OCI-LY7 (cell line): ENCODE measurements at regions not wholly inside any gene's neighbourhood (a gene's known extent, or its start where the extent isn't known, plus 50 kb on each side); places are given as distances from the start of the nearest gene placed in this dataset.

Experiments used
- BruUV-seq: library from RNA; stranded (reverse); fragments of 400-500 nt; replicated peaks from 2 replicates; lab custom pipeline; 2021; lab: Mats Ljungman, UMichigan
- CTCF ChIA-PET: fragments of 300-600 bp; sonication (Branson Sonifier 250); formaldehyde crosslinking; loops from one replicate; lab custom pipeline; 2022; ENCODE audit warnings: antibody characterized with exemption; ENCODE audit not compliant: unreplicated experiment; lab: Charles Lee
- POLR2A ChIA-PET: fragments of 300-600 bp; sonication (Branson Sonifier 250); formaldehyde crosslinking; loops from one replicate; lab custom pipeline; 2022; ENCODE audit warnings: antibody characterized with exemption; lab: Charles Lee
- DNase-seq: peaks from one replicate; pipeline ENCODE4 v3.0.0-alpha.2; 2015; ENCODE audit warnings: low spot score
- H2AFZ ChIP-seq: fragments of 200-600 bp; sonication (generic), shearing (Covaris generic); 2 replicates; pipeline ENCODE4 v1.6.1; 2014; ENCODE audit warnings: mild to moderate bottlenecking, antibody characterized with exemption, low read length, moderate library complexity
- H3K27ac ChIP-seq: fragments of 200-600 bp; sonication (generic); 2 replicates; pipeline ENCODE4 v1.5.1; 2014; ENCODE audit warnings: mixed run types, low read depth, mild to moderate bottlenecking, moderate library complexity, low read length, inconsistent platforms; ENCODE audit not compliant: poor library complexity, severe bottlenecking
- H3K36me3 ChIP-seq: fragments of 200-600 bp; sonication (generic); 2 replicates; pipeline ENCODE4 v1.6.1; 2014; ENCODE audit warnings: mild to moderate bottlenecking, antibody characterized with exemption, low read length, moderate library complexity, mixed read lengths; ENCODE audit not compliant: insufficient read depth
- H3K4me1 ChIP-seq: fragments of 200-600 bp; sonication (generic); 2 replicates; pipeline ENCODE4 v1.5.1; 2014; ENCODE audit warnings: mild to moderate bottlenecking, low read length; ENCODE audit not compliant: insufficient read depth, poor library complexity, severe bottlenecking
- H3K4me2 ChIP-seq: fragments of 200-600 bp; sonication (generic); 2 replicates; pipeline ENCODE4 v1.6.1; 2014; ENCODE audit warnings: mild to moderate bottlenecking, low read length
- H3K4me3 ChIP-seq: fragments of 200-600 bp; sonication (generic); 2 replicates; pipeline ENCODE4 v1.5.1; 2014; ENCODE audit warnings: mild to moderate bottlenecking, low read depth, low read length; ENCODE audit not compliant: poor library complexity, severe bottlenecking
- H3K79me2 ChIP-seq: fragments of 200-600 bp; sonication (generic); 2 replicates; pipeline ENCODE4 v1.6.1; 2016; ENCODE audit warnings: low read depth, mild to moderate bottlenecking, low read length, moderate library complexity, mixed read lengths; ENCODE audit not compliant: insufficient read depth
- H3K9me2 ChIP-seq: fragments of 200-600 bp; sonication (generic); 2 replicates; pipeline ENCODE4 v1.6.1; 2016; ENCODE audit warnings: mild to moderate bottlenecking, low read length, mixed read lengths; ENCODE audit not compliant: insufficient read depth
- H3K9me3 ChIP-seq: fragments of 200-600 bp; sonication (generic); 2 replicates; pipeline ENCODE4 v1.6.1; 2014; ENCODE audit warnings: mild to moderate bottlenecking, mixed run types, low read length, mixed read lengths
- H4K20me1 ChIP-seq: fragments of 200-600 bp; sonication (generic); 2 replicates; pipeline ENCODE4 v1.6.1; 2014; ENCODE audit warnings: mild to moderate bottlenecking, antibody characterized with exemption, low read length, moderate library complexity, mixed read lengths; ENCODE audit not compliant: insufficient read depth
- EZH2phosphoT487 ChIP-seq: fragments of 200-600 bp; sonication (generic); IDR thresholded peaks from 2 replicates; pipeline ENCODE4 v1.6.1; 2018; ENCODE audit warnings: low read depth, borderline replicate concordance, mild to moderate bottlenecking, mixed run types, antibody characterized with exemption, low read length, moderate library complexity, mixed read lengths
- intact Hi-C: fragments of 100-400 bp; cut with micrococcal nuclease; formaldehyde crosslinking; loops from one replicate; pipeline ENCODE4 v1.10.0; 2022; ENCODE audit not compliant: unreplicated experiment
- TF ChIP-seq, protein P1 (sequence below): fragments of 200-600 bp; sonication (generic); conservative IDR thresholded peaks from 2 replicates; pipeline ENCODE4 v1.5.1; 2014; ENCODE audit warnings: mild to moderate bottlenecking, antibody characterized with exemption, low read length, moderate library complexity, mixed read lengths

DNA sequence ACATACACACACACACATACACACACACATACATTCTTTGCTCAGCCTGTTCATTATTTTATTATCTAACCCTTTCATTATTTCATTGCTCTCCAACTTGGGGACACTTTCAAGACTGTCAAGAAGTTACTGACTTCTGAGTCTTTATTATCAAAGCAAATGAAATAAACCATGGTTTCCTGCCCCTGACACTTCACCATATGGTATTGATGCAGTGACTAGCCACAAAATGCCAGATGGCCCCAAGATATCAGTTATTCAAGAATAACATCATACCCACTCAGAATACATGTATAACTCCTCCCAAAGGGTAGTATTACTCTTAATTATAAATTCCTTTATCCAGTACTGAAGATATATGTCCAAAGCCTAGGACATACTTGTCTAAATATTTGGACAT is 197.3 kb downstream of the MRPL39 start:
- Histone ChIP-seq H4K20me1 (no peaks in the 10 kb centered on the region), H3K4me3 (no peak overlapping the region), H3K36me3 (no peaks in the 10 kb centered on the region), H3K9me2 (no peaks in the 10 kb centered on the region), H3K79me2 (no peaks in the 10 kb centered on the region), H3K4me2 (no peak overlapping the region), H3K9me3 (no peaks in the 10 kb centered on the region), H3K4me1 (no peaks in the 10 kb centered on the region), H3K27ac (no peak overlapping the region), H2AFZ (no peak overlapping the region)
- DNase-seq = no peak
- intact Hi-C loops = no loop called here
- CTCF ChIA-PET = no interaction called here
- POLR2A ChIA-PET = interaction anchor here (0.9 kb wide), 1 partner anchor 14 kb away, joined by 3 read pairs; no protein-coding TSS in a partner anchor
- BruUV-seq = no TSS peak
- TF ChIP-seq, protein P1, sequence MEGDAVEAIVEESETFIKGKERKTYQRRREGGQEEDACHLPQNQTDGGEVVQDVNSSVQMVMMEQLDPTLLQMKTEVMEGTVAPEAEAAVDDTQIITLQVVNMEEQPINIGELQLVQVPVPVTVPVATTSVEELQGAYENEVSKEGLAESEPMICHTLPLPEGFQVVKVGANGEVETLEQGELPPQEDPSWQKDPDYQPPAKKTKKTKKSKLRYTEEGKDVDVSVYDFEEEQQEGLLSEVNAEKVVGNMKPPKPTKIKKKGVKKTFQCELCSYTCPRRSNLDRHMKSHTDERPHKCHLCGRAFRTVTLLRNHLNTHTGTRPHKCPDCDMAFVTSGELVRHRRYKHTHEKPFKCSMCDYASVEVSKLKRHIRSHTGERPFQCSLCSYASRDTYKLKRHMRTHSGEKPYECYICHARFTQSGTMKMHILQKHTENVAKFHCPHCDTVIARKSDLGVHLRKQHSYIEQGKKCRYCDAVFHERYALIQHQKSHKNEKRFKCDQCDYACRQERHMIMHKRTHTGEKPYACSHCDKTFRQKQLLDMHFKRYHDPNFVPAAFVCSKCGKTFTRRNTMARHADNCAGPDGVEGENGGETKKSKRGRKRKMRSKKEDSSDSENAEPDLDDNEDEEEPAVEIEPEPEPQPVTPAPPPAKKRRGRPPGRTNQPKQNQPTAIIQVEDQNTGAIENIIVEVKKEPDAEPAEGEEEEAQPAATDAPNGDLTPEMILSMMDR = no peak
- TF ChIP-seq EZH2phosphoT487 = no peak

DNA sequence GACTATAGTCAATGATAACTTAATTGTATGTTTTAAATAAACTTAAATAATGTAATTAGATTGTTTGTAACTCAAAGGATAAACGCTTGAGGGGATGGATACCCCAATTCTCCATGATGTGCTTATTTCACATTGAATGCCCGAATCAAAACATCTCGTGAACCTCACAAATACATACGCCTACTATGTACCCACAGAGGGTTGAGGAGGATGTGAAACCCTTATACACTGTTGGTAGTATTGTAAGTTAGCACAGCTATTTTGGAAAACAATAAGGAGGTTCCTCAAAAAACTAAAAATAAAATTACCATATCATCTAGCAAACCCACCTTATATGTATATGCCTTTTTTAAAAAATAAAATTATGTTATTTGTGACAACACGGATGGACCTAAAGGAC is 198.6 kb downstream of the MRPL39 start:
- POLR2A ChIA-PET = no interaction called here
- H3K4me3 ChIP-seq = no peak overlapping the region
- no peak for TF ChIP-seq EZH2phosphoT487
- TF ChIP-seq, protein P1 = no peak
- H3K27ac ChIP-seq = no peak overlapping the region
- no peaks in the 10 kb centered on the region for H3K4me1 ChIP-seq
- no peaks in the 10 kb centered on the region for H3K79me2 ChIP-seq
- H3K36me3 ChIP-seq = no peaks in the 10 kb centered on the region
- H3K9me3 ChIP-seq = no peaks in the 10 kb centered on the region
- no peak overlapping the region for H3K4me2 ChIP-seq
- no peak for DNase-seq
- H2AFZ ChIP-seq = no peak overlapping the region
- H3K9me2 ChIP-seq = no peaks in the 10 kb centered on the region
- intact Hi-C loops = no loop called here
- CTCF ChIA-PET = no interaction called here
- H4K20me1 ChIP-seq = no peaks in the 10 kb centered on the region
- no TSS peak for BruUV-seq

DNA sequence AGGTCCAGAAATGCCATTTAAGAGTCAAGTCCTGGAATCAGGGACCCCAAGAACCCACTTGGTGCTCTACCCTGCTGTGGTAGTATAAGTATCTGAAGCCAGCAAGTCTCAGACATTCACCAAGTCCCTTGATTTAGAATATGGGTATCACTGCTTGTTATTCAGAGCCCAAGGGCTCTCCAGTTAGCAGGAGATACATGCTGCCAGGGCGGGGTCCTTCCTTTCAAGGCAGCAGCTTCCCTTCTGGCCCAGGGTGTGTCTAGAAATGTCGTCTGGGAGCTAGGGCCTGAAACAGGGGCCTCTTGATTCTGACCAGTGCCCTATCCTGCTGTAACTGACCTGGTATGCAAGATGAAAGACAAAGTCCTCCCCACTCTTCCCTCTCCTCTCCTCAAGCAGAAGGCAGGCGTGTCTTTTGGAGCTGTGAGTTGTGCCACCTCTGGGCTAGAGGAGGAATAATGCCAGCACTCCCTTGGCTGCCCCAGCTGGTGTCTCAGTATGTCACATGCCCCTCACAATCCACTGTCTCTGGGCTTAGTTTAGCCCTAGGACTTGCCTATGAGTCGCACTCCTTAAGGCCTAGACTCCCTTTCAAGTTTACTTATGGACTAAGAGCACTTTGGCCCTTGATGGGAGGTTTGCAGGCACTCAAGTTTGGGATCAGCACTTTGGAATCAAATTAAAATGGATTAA is 200.2 kb downstream of the MRPL39 start:
- ChIA-PET CTCF (no interaction called here), POLR2A (no interaction called here)
- Histone ChIP-seq H3K36me3 (no peaks in the 10 kb centered on the region), H4K20me1 (no peaks in the 10 kb centered on the region), H3K4me3 (no peak overlapping the region), H3K4me2 (no peak overlapping the region), H3K9me3 (no peaks in the 10 kb centered on the region), H3K79me2 (no peaks in the 10 kb centered on the region), H3K4me1 (no peaks in the 10 kb centered on the region), H3K27ac (no peak overlapping the region), H3K9me2 (no peaks in the 10 kb centered on the region), H2AFZ (no peak overlapping the region)
- intact Hi-C loops = no loop called here
- DNase-seq = no peak
- no peak for TF ChIP-seq EZH2phosphoT487
- TF ChIP-seq, protein P1 = no peak
- no TSS peak for BruUV-seq
